ENCODE measurements at regions not wholly inside any gene's neighbourhood (a gene's known extent, or its start where the extent isn't known, plus 50 kb on each side); places are given as distances from the start of the nearest gene placed in this dataset.

DNA sequence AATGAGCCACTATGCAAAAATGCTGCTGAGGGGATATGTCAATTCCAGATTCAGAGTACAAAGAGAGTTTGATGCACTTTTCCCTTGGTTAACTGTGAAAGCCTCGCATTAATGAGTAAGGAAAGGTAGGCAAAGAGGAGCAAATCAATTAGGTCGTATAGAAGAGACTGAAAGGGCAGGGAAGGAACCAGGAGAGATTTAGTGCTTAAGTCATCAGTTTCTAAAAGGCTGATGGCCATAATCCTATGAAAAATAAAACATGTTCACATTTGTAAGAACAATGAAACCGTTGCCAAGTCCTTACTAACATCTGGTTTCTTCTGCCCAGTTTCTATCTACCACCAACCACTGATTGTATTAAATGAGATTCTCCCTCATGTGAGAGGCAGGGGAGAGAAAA, 118.4 kb upstream of the PALMD start:
- TF ChIP-seq, protein P1, sequence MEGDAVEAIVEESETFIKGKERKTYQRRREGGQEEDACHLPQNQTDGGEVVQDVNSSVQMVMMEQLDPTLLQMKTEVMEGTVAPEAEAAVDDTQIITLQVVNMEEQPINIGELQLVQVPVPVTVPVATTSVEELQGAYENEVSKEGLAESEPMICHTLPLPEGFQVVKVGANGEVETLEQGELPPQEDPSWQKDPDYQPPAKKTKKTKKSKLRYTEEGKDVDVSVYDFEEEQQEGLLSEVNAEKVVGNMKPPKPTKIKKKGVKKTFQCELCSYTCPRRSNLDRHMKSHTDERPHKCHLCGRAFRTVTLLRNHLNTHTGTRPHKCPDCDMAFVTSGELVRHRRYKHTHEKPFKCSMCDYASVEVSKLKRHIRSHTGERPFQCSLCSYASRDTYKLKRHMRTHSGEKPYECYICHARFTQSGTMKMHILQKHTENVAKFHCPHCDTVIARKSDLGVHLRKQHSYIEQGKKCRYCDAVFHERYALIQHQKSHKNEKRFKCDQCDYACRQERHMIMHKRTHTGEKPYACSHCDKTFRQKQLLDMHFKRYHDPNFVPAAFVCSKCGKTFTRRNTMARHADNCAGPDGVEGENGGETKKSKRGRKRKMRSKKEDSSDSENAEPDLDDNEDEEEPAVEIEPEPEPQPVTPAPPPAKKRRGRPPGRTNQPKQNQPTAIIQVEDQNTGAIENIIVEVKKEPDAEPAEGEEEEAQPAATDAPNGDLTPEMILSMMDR (IDR thresholded peaks at IDR 0.05) = no peak
- TF ChIP-seq POLR2A (IDR thresholded peaks at IDR 0.05) = no peak
